SU-DHL-6 (cell line): ENCODE measurements at regions not wholly inside any gene's neighbourhood (a gene's known extent, or its start where the extent isn't known, plus 50 kb on each side); places are given as distances from the start of the nearest gene placed in this dataset.

Experiments used
- H2AFZ ChIP-seq: fragments of 200-600 bp; sonication (generic); 2 replicates; pipeline ENCODE4 v1.6.1; 2014; ENCODE audit warnings: low read depth, mild to moderate bottlenecking, moderate library complexity, mixed read lengths, antibody characterized with exemption, low read length; ENCODE audit not compliant: severe bottlenecking
- H3F3A ChIP-seq: fragments of 200-600 bp; shearing (Covaris generic); 2 replicates; pipeline ENCODE4 v1.6.0; 2016; ENCODE audit warnings: antibody characterized with exemption, mild to moderate bottlenecking; ENCODE audit not compliant: insufficient read depth
- H3K27ac ChIP-seq: fragments of 200-600 bp; sonication (generic); 2 replicates; pipeline ENCODE4 v1.5.1; 2016; ENCODE audit warnings: low read depth, mild to moderate bottlenecking, low read length, moderate library complexity, mixed read lengths
- H3K27me3 ChIP-seq: fragments of 200-600 bp; sonication (generic), shearing (Covaris generic); 2 replicates; pipeline ENCODE4 v1.6.0; 2014; ENCODE audit warnings: mild to moderate bottlenecking, low read length
- H3K36me3 ChIP-seq: fragments of 200-600 bp; sonication (generic); 2 replicates; pipeline ENCODE4 v1.6.1; 2014; ENCODE audit warnings: mild to moderate bottlenecking, low read length, mixed read lengths
- H3K4me2 ChIP-seq: fragments of 300-600, 200-600 bp; shearing (Covaris generic), sonication (generic); 2 replicates; pipeline ENCODE4 v1.6.0; 2014; ENCODE audit warnings: low read length, low read depth, mild to moderate bottlenecking; ENCODE audit not compliant: poor library complexity, severe bottlenecking
- H3K4me3 ChIP-seq: fragments of 200-600 bp; sonication (generic); 2 replicates; pipeline ENCODE4 v1.5.1; 2014; ENCODE audit warnings: antibody characterized with exemption, low read length, mild to moderate bottlenecking, mixed read lengths; ENCODE audit not compliant: insufficient read depth, poor library complexity, severe bottlenecking
- H3K79me2 ChIP-seq: fragments of 200-600 bp; sonication (generic); 2 replicates; pipeline ENCODE4 v1.6.1; 2014; ENCODE audit warnings: mild to moderate bottlenecking, low read length, moderate library complexity; ENCODE audit not compliant: insufficient read depth
- H3K9ac ChIP-seq: fragments of 200-600 bp; sonication (generic); 2 replicates; pipeline ENCODE4 v1.7.0; 2014; ENCODE audit warnings: mild to moderate bottlenecking, low read length
- H3K9me2 ChIP-seq: fragments of 200-600 bp; sonication (generic); replicated peaks from 2 replicates; pipeline ENCODE4 v1.6.1; 2014; ENCODE audit warnings: low read length; ENCODE audit not compliant: insufficient read depth
- H3K9me3 ChIP-seq: fragments of 200-600 bp; sonication (generic); 2 replicates; pipeline ENCODE4 v1.6.1; 2014; ENCODE audit warnings: low read length, mixed read lengths; ENCODE audit not compliant: insufficient read depth
- H4K20me1 ChIP-seq: fragments of 200-600 bp; sonication (generic); 2 replicates; pipeline ENCODE4 v1.6.1; 2014; ENCODE audit warnings: low read depth, mild to moderate bottlenecking, antibody characterized with exemption, low read length, moderate library complexity, mixed read lengths
- EZH2phosphoT487 ChIP-seq: fragments of 200-600 bp; sonication (generic), shearing (Covaris generic); conservative IDR thresholded peaks from 2 replicates; pipeline ENCODE4 v1.6.1; 2018; ENCODE audit warnings: mild to moderate bottlenecking, antibody characterized with exemption, low read length, moderate library complexity, mixed read lengths
- TF ChIP-seq, protein P1 (sequence below): fragments of 200-600 bp; sonication (generic); IDR thresholded peaks from one replicate; pipeline ENCODE4 v1.5.1; 2017; ENCODE audit warnings: antibody characterized with exemption, mild to moderate bottlenecking, low read length, moderate library complexity; ENCODE audit not compliant: insufficient read depth, poor library complexity, severe bottlenecking

DNA sequence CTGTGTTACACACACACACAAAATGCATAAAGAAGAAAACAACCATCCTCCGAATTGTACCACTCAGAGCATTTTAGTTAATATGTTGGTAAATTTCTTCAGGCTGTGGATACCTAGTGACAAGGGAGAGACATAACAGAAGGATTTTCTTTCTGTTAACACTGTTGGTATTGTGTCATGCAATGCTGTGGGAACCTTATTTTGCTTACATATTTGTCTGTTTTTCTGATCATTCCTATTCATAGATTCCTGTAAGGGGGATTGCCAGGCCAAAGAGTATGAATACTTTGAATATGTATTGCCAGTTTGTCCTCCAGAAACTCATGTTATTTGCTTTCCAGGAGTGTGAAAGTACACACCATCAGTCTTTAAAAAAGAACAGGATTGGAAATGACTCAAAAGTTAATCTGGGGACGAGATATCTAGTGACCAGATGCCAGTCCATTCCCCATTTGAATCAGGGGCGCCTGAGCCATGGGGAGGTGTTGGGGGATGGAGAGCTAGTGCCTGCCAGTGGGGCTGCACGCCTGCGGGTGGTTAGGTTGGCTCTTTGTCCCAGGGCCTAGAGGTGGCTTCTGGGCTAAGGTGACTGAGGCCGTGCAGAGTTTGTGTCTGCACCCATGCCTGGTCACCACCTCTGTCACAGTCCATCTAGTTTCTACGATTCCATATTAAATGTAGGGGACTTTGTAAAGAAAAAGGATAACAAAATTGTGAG is 142.0 kb downstream of the PTPN20 start:
- Histone ChIP-seq H3K4me2 (no peak overlapping the region), H3K27me3 (no peaks in the 10 kb centered on the region), H3F3A (no peaks in the 10 kb centered on the region), H3K79me2 (no peaks in the 10 kb centered on the region), H3K9ac (no peak overlapping the region), H2AFZ (no peak overlapping the region), H3K27ac (no peak overlapping the region), H3K9me3 (no peaks in the 10 kb centered on the region), H3K36me3 (no peaks in the 10 kb centered on the region), H3K9me2 (no peaks in the 10 kb centered on the region), H4K20me1 (no peaks in the 10 kb centered on the region), H3K4me3 (no peak overlapping the region)
- no peak for TF ChIP-seq EZH2phosphoT487
- TF ChIP-seq, protein P1, sequence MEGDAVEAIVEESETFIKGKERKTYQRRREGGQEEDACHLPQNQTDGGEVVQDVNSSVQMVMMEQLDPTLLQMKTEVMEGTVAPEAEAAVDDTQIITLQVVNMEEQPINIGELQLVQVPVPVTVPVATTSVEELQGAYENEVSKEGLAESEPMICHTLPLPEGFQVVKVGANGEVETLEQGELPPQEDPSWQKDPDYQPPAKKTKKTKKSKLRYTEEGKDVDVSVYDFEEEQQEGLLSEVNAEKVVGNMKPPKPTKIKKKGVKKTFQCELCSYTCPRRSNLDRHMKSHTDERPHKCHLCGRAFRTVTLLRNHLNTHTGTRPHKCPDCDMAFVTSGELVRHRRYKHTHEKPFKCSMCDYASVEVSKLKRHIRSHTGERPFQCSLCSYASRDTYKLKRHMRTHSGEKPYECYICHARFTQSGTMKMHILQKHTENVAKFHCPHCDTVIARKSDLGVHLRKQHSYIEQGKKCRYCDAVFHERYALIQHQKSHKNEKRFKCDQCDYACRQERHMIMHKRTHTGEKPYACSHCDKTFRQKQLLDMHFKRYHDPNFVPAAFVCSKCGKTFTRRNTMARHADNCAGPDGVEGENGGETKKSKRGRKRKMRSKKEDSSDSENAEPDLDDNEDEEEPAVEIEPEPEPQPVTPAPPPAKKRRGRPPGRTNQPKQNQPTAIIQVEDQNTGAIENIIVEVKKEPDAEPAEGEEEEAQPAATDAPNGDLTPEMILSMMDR: no peak

DNA sequence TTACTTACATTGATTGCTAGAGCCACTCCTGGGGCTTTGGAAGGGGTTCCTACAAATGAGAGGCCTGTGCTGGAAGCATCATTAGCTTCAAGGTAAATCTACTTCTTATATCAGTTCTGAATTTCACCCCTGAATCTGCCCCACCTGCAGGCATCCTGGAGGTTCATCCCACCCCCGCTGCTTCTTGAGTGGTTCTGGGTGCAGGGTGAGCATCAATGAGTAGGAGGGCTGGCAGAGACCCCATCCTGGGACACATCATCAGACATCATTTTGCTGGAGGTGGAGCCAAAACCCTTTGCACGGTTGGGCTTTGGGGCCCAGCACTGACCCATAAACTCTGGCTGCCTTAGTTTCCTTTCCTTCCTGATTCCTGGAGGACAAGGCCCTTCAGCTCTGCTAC is 143.7 kb downstream of the PTPN20 start:
- H3F3A ChIP-seq: no peaks in the 10 kb centered on the region
- H3K9me2 ChIP-seq: no peaks in the 10 kb centered on the region
- H3K79me2 ChIP-seq: no peaks in the 10 kb centered on the region
- no peak overlapping the region for H3K27ac ChIP-seq
- no peak overlapping the region for H3K4me3 ChIP-seq
- no peaks in the 10 kb centered on the region for H3K36me3 ChIP-seq
- TF ChIP-seq, protein P1: no peak
- TF ChIP-seq EZH2phosphoT487: no peak
- no peaks in the 10 kb centered on the region for H4K20me1 ChIP-seq
- H3K9ac ChIP-seq: no peak overlapping the region
- no peaks in the 10 kb centered on the region for H3K27me3 ChIP-seq
- no peaks in the 10 kb centered on the region for H3K9me3 ChIP-seq
- H2AFZ ChIP-seq: no peak overlapping the region
- no peak overlapping the region for H3K4me2 ChIP-seq

DNA sequence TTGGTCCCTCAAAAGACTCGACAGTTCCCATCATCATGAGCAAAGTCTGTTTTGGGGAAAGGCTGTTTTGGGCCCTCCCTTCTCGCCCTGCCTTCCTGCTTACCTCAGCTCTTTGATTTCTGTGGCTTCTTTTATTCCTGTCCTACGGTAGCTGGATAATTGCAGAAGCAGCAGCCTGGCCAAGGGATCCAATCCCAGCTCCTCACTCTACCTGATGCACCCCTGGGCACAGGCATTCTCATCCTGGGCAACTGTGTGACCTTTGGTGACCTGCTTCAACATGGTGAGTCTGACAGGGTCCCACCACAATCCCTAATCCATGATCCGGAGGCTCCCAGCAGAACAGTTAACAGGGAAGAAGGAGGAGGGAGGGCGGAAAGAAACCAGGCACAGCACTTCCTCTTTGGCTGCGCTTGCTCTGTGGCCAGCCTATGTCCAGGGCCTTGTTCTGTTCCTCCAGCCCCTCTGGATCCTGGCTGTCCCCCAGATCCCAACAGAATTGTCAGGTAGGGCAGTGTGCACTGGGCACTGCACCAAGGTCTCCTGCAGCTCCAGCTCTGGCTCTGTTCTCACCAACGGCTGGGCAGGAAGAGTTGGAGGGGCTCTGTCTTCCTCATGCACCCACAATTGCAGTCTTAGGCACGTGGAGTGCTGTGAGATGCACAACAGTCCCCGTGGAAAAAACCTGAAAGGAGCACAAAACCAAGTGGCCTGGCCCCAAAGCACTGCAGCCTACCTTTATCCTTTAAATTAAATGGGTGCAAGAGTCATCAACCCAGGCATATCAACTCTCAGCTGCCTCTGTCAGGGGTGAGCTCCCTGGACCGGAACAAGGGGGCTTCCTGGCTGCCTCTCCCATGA is 144.4 kb downstream of the PTPN20 start:
- no peaks in the 10 kb centered on the region for H3F3A ChIP-seq
- H3K9me2 ChIP-seq: no peaks in the 10 kb centered on the region
- no peak overlapping the region for H3K4me2 ChIP-seq
- no peak overlapping the region for H2AFZ ChIP-seq
- H3K27me3 ChIP-seq: no peaks in the 10 kb centered on the region
- no peaks in the 10 kb centered on the region for H4K20me1 ChIP-seq
- H3K79me2 ChIP-seq: no peaks in the 10 kb centered on the region
- H3K36me3 ChIP-seq: no peaks in the 10 kb centered on the region
- H3K9ac ChIP-seq: no peak overlapping the region
- no peak for TF ChIP-seq EZH2phosphoT487
- TF ChIP-seq, protein P1: no peak
- no peak overlapping the region for H3K27ac ChIP-seq
- H3K4me3 ChIP-seq: no peak overlapping the region
- H3K9me3 ChIP-seq: no peaks in the 10 kb centered on the region
